ENCODE measurements at regions not wholly inside any gene's neighbourhood (a gene's known extent, or its start where the extent isn't known, plus 50 kb on each side); places are given as distances from the start of the nearest gene placed in this dataset.
"Not testable (repeated sequence)": the region's sequence is repeated elsewhere in the genome, so short reads cannot be mapped to it uniquely, and the experiment has no call there.

- no peak for DNase-seq (ENCODE audit: low read depth)
- no peak for TF ChIP-seq CTCF (IDR thresholded peaks at IDR 0.05; ENCODE audit: low read depth, low read length)
- TF ChIP-seq MYC (IDR thresholded peaks at IDR 0.05; ENCODE audit: low read depth, low read length), result no peak
- TF ChIP-seq MAX (IDR thresholded peaks at IDR 0.05; ENCODE audit: low read depth, low read length), result no peak
- TF ChIP-seq POLR2A (IDR thresholded peaks at IDR 0.05; ENCODE audit: extremely low read depth, insufficient read length), result no peak
- no peak overlapping the region for H3K4me3 ChIP-seq (ENCODE audit: low read depth, low read length)
Measured at GRCh38 chrX:444305-444704, 57.6 kb upstream of the PPP2R3B start.

GRCh38 chrX:445727-446126, 59.0 kb upstream of the PPP2R3B start:
- no peak overlapping the region for H3K4me3 ChIP-seq (ENCODE audit: low read depth, low read length)
- TF ChIP-seq POLR2A (IDR thresholded peaks at IDR 0.05; ENCODE audit: extremely low read depth, insufficient read length) (no peak), CTCF (IDR thresholded peaks at IDR 0.05; ENCODE audit: low read depth, low read length) (no peak), MAX (IDR thresholded peaks at IDR 0.05; ENCODE audit: low read depth, low read length) (no peak), MYC (IDR thresholded peaks at IDR 0.05; ENCODE audit: low read depth, low read length) (no peak)
- DNase-seq (ENCODE audit: low read depth), result no peak

- H3K4me3 ChIP-seq (ENCODE audit: low read depth, low read length), result no peak overlapping the region
- DNase-seq (ENCODE audit: low read depth), result no peak
- no peak for TF ChIP-seq CTCF (IDR thresholded peaks at IDR 0.05; ENCODE audit: low read depth, low read length)
- TF ChIP-seq MYC (IDR thresholded peaks at IDR 0.05; ENCODE audit: low read depth, low read length), result no peak
Measured at GRCh38 chrX:446245-446644, 59.5 kb upstream of the PPP2R3B start.

GRCh38 chrX:447052-447451, 60.3 kb upstream of the PPP2R3B start:
- no peak overlapping the region for H3K4me3 ChIP-seq (ENCODE audit: low read depth, low read length)
- no peak for DNase-seq (ENCODE audit: low read depth)
- no peak for TF ChIP-seq CTCF (IDR thresholded peaks at IDR 0.05; ENCODE audit: low read depth, low read length)
- TF ChIP-seq MAX (IDR thresholded peaks at IDR 0.05; ENCODE audit: low read depth, low read length), result no peak

GRCh38 chrX:451750-452149, 65.0 kb upstream of the PPP2R3B start:
- H3K4me3 ChIP-seq (ENCODE audit: low read depth, low read length); DNase-seq (ENCODE audit: low read depth): not testable (repeated sequence)

GRCh38 chrX:452598-452997, 65.9 kb upstream of the PPP2R3B start:
- DNase-seq (ENCODE audit: low read depth), result no peak
- no peak for TF ChIP-seq POLR2A (IDR thresholded peaks at IDR 0.05; ENCODE audit: extremely low read depth, insufficient read length)
- TF ChIP-seq CTCF (IDR thresholded peaks at IDR 0.05; ENCODE audit: low read depth, low read length), result no peak
- H3K4me3 ChIP-seq (ENCODE audit: low read depth, low read length), result no peak overlapping the region

- not testable (repeated sequence) for H3K4me3 ChIP-seq (ENCODE audit: low read depth, low read length)
Measured at GRCh38 chrX:454514-454913, 67.8 kb upstream of the PPP2R3B start.

More at GRCh38 chrX:454514-454913, 67.8 kb upstream of the PPP2R3B start:
- not testable (repeated sequence) for DNase-seq (ENCODE audit: low read depth)
